Cardiac septum (tissue), 1 donor: ENCODE measurements at regions not wholly inside any gene's neighbourhood (a gene's known extent, or its start where the extent isn't known, plus 50 kb on each side); places are given as distances from the start of the nearest gene placed in this dataset.

Source experiments
- DNase-seq: peaks from one replicate; pipeline ENCODE4 v3.0.0-alpha.2; 2020; ENCODE audit warnings: low spot score
- intact Hi-C: fragments of 100-400 bp; cut with DNase I; formaldehyde crosslinking; loops from one replicate; pipeline ENCODE4 v1.14.0; 2022
- donor health status: DM: no; HTN: no; CAD: no.

DNA sequence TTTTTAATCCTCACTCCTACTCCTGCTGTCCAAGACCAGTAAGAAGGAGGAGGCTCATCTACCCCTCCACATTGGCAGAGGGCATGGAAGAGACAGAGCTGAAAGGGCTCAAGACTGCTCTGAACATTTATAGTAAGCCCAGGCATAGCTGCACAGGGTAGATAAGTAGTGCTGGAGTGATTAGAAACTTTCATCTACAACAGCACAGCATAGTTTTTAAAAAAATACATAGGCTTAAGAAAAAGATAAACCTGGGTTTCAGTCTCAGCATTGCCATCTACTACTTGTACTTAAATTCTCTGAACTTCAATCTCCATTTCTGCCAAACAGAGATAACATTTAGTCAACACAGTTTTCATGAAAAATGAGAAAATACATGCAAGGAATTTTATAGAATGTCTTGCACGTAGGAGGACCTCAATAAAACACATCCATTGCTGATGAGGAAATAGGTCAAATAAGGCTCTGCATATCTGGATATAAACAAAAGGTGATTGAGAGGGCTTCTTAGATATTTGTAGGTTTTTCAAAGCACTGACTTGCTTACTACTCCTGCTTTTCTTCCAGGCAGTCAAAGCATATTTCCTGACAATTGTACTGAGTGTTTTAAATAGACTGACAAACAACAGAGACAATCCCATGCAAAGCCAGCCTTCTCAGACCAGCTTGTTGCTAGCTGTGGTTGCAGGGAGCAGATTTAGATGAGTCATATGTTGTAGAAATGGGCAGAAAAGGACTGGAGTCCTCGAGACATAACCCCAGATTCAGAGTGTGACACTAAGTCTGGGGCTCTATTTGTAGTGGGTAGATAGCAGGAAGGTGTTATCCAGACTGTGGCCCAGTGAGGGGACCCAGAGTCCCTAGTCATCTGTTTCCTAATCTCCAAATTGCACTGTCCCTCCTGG is 107.4 kb upstream of the TAB2 start:
- intact Hi-C loops = no loop called here
- DNase-seq = no peak

DNA sequence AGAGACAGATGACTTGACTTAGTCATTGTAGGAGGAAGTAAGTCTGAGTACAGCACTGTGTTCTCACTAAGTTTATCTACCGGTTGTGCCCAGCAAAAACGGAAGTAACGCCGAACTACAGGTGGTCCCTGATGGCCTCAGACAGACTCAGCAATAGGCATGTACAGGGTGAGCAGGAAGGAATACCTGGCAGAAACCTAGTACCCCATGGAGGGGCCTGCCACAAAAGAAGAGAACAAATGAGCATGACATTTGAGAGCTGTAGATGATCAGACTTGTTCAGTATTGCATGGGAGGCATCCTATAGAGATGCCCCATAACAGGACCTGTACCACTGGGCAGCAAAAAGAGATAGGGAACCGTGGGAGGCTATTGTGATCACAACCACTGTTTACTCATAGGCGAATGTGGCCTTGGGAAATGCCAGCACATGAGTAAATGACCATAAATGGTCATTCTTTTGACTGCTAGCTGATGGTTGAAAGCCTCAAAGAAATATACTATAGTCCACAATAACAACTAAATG is 106.4 kb upstream of the TAB2 start:
- intact Hi-C loops = no loop called here
- no peak for DNase-seq

DNA sequence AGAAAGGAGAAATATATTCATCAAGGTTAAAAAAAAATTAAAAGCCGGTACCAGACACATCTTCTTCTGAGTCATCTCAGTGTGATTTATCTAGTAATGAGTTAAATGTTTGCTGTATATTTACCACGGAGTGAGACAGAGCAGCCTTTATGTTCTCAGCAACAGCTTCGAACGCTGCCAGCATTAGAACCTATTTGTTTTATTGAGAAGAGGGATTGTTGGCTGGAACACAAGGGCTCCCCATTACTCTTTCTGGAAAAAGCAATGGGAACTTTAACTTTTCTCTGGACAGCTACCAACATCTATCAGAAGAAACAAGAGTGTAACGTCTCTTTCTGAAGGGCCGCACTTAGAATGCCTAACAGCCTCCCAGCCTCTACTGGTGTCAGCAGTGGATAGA is 105.3 kb upstream of the TAB2 start:
- intact Hi-C loops = no loop called here
- no peak for DNase-seq

DNA sequence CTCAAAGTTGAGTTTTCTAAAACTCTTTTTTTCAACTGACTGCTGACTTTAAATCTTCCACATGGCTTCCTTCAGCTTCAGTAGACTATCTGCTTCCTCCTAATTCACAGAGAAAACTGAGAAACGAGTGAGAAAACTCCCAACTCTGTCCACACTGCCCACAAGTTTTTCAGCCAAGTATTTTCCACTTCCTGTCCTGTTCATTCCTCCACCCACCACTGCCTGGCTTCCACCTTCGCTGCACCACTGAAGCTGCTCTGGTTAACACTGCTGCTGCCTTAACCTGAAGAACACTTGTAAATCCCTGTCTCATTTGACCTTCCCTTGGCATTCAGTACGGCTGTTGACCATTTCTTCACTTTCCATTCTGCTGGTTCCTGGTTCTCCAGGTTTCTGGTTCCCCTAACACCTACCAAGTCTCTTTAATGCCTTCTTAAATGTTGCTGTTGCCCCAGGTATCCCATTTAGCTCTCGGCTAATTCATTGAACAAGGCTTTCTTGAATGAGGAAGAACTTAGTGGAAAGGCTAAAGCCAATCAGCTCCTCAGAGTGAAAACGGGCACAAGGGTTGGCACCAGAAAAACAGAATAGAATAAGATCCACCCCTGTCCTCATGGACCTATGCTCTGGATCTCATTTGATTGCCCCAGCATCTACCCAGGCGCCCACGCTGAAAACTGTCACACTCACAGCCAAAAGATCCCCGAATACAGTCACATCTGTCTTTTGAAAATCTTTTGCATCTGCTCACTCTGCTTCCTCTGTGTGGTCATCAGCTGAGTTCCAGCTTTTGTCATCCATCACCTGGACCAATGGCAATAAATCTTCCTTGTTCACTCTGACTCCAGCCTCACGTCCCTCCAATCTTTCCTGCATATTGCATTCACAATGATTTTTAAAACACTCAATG is 104.4 kb upstream of the TAB2 start:
- intact Hi-C loops = no loop called here
- DNase-seq = no peak

DNA sequence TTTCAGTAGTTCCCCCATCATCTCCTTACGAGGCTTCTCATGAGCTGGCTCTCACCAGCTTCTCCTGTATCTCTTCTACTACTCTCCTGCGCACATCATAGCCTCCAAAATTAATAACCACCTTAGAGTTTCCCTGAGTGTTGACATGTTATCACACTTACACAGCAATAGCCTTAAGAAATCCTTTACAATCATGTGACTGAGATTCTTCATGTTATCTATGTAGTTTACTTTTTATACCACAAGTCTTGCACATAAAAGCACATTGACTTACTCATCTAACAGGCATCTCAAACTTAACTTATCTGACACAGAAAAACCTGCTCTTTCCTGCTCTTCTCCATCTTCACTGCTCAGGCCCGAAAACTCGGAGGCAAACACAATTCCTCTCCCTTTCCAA is 103.7 kb upstream of the TAB2 start:
- no peak for DNase-seq
- intact Hi-C loops = no loop called here

DNA sequence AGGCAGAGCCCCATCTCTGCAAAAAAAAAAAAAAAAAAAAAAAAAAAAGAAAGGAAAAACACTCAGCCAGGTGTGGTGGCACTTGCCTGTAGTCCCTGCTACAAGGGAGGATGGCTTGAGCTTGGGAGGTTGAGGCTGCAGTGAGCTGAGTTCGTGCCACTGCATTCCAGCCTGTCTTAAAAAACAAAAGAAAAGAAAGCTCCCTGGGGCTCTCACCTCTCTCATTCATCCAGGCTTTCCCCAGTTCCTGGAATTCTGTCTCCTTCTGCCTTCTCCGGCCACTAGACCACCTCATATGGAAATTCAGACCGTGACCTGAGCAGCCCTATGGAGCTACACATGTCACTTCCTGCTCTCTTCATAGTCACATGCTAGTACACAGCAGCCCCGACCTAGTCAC is 101.1 kb upstream of the TAB2 start:
- DNase-seq = no peak
- intact Hi-C loops = no loop called here

DNA sequence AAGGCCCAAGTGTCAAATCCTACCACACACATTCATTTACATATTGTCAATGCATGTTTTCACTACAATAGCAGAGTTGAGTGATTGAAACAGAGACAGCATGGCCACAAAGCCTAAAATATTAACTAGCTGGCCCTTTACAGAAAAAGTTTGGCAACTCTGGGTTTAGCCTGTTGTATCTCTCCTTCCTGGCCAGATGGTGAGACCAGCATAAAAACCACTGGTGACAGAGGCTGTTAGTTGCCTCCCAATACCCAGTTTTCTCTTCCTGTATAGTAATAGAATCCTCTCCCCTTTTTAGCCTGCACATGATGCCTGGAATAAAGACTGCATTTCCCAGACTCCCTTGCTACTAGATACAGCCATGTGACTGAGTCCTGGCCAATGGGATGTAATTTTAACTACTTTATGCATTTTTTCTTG is 100.0 kb upstream of the TAB2 start:
- intact Hi-C loops = no loop called here
- no peak for DNase-seq

DNA sequence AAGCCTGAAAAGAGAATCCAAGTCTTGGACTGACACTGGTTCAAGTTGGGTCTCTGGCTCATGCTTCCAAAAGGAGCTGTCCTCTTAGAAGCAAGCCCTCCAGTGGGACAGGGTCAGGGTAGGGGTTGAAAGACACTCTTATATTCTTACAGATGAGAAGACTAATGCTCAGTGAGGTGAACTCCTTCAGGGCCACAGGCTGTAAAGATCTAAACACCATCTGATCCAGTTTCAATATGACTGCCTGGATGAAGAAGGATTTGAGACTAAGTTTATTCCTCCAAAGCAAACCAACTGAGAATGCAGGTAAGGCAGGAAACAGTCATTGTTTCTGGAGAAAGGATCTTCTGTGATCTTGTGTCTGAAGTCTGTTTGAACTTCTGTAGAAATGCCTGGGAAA is 99.0 kb upstream of the TAB2 start:
- DNase-seq = no peak

DNA sequence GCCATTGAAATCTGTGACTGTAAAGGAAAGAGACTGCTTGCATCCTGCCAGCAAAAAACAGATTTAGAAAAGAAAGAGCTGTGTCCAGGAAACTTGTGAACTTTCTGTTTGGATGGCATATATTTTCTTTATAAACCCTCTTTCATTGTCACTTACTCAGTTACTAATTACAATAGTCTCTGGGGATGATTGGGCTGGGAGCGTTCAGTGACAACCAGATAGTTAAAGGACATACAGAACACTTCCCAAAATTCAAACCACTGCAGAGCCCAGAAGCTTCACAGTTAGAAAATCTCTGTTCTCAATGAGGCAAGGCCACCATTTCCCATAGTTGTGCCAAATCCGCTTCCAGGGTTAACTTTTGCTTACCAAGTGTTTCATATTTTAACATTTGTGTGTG is 98.6 kb upstream of the TAB2 start:
- intact Hi-C loops = no loop called here
- no peak for DNase-seq

More for the DNA sequence above, 99.0 kb upstream of the TAB2 start:
- intact Hi-C loops = no loop called here

DNA sequence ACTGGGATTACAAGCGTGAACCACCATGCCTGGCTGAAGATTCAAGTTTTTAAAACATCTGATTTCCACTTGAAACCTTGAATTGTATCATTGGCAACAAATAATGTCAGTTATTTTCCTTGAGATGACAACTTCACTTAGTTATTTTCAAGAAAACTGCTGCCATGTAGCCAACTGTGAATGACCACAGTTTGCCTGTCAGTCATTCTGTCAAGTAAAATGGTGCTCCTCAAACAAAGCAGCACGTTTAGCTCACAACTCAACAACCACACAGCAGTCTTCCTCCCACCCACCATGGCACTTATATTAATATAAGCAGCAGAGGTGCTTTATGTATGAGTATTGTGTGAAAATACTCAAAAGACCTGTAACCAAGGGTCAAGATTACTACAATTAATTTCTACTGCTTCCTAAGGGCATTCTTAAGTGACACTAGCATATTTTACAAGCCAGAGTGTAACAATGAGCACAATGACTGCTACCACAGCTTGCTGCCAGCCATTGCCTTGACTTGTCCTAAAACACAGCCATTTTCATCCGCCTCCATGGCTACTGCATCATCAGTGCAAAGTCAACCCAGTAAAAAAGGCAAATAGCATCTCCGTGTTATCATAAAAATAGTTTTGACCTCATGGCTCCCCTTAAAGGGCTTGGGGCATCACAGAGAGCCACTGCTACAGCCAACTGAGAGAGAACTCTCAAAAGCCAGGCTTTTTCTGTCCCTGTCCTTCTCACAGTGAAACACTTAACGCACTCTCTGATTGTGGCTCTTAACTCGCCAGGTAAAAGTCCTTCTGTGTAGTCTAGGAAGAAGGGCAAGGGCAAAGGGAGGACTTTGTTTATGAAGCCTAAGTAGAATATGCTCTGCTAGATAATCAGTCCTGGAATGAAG is 96.4 kb upstream of the TAB2 start:
- intact Hi-C loops = no loop called here
- DNase-seq = peak; percentile 31

DNA sequence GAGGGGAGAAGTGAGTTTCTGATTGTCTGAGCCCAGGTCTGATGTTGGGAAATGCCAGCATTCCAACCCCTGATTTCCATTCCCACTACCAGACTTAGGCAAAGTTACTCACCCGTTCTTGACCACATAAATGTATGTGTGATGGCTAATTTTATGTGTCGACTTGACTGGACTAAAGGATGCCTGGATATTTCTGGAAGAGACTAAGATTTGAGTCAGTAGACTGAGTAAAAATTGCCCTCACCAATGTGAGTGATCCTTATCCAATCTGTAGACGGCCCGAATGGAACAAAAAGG is 95.8 kb upstream of the TAB2 start:
- intact Hi-C loops = no loop called here
- DNase-seq = no peak

DNA sequence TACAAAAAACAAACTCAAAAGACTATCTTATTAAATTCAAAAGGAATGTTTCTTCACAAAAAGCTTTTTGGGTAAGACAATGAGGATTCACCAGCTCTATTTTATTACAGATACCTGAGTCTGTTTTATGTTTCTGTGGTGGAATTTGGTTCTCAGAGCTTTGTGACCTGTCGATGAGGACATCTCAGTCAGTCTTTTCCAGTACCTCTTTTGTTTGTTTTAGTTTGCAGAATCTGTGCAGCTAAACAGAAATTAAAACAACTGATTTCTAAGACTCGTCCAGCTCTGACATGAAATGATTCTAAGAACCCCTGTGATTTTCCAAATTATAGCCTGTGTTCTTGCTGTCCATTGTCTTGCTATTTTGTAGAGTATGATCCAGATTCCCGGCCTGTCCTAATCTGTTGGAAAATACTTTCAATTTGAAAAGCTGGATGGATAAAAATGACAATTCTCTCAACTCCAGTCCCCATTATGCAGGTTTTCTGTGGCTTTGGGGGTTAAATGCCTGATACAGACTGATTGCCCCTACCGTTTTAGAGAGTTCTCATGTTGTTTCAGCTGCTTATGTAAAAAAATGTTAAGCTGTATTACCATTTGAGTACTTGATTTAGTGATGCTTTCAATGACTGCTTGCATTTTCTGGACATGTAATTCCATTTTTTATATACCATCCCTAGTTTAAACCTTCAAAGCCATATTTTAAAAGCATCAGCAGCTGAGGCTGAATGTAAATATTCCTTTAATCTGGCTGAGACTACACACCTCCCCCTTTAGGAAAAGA is 94.2 kb upstream of the TAB2 start:
- DNase-seq = no peak
- intact Hi-C loops = no loop called here

DNA sequence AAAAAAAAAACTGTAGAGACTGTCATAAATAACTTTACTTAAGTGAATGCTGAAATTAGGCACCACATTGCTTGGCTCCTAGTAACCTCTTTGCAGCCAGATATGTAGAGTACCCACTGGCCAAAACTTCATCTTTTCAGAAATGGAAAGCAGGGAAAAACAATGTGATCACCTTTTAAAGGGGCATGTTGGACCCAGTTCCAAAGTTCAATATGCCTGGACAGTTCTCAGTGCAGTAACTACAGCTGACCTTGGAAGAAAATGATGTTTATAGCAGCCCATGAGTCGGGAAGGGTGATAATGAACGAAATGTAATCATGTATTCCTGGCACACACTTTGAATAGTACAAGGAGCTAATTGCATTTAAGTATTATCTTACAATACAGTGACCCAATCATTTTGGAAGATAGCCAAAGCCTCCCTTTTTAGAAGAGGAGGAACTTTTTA is 93.6 kb upstream of the TAB2 start:
- no peak for DNase-seq
- intact Hi-C loops = no loop called here

DNA sequence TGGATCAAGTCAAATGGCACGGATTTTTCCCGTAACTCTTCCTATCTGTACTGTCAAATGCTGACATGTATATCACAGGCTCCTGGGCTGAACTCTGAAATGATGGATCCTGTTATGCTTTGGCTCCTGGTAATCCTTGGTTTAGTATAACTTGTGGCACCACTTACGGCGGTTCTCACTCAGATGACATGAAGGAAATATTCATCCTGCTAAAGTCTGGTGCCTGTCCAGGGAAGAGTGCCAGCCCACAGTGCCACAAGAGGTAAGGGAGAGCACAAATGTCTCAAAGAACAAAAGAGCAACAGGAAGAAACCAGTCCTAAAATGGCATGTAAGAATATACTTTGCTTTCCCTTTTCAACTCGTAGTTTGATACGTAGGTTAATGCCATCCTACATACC is 93.1 kb upstream of the TAB2 start:
- intact Hi-C loops = no loop called here
- DNase-seq = peak; percentile 29

DNA sequence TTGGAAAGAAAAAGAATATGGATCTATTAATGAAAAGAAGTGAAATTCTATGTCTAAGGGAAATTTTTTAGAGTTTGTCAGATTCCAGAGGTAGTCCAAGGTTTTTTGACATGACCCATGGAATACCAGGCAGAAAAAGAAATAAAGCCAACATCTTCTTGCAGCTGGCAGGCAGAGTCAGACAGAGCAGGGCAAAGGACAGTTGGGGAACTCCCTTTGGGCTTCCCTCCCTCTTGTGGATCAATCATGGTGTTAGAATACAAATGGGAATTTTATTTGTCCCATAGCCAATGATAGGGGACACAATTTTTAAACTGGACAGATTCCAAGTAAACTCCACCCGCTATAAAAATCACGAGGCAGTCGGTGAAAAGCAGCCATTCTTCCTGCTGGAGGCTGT is 92.1 kb upstream of the TAB2 start:
- DNase-seq = peak; percentile 10
- intact Hi-C loops = no loop called here

DNA sequence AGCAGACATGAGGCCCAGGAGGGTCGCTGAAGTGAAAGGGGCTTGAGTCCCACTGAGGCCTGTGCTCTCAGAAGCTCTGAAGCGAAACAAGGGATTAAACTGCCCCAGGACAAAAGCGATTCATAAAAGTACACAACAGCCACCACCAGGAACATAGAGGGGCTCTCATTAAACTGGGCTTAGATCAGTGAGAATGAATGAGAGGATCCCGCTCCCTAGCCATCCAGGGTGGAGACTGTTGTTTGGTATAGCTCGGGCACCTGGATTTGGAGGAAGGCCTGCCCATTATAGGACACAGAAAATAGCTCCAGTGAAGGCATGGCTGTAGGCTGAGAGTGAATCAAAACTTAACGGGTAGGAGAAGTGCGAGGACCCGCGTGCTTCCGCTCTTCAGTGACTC is 91.6 kb upstream of the TAB2 start:
- peak; percentile 20 for DNase-seq
- intact Hi-C loops = no loop called here

DNA sequence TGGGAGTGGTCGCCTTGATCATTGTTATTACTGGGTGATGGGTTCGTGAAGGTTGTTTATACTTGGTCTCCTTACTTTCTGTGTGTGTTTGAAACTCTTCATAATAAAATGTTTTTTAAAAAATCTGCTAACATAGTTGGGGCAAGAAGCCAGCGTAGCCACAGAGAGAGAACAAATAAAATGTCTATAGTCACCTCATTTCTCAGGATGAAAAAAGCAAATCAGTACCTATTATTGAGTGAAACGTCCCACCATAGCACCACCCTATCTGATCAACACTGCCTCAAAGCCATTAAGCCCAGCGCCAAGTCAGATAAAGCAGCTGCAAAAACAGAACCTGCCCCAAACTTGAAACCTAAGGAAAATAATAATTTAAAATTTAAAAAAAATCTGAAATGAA is 89.7 kb upstream of the TAB2 start:
- intact Hi-C loops = no loop called here
- no peak for DNase-seq

DNA sequence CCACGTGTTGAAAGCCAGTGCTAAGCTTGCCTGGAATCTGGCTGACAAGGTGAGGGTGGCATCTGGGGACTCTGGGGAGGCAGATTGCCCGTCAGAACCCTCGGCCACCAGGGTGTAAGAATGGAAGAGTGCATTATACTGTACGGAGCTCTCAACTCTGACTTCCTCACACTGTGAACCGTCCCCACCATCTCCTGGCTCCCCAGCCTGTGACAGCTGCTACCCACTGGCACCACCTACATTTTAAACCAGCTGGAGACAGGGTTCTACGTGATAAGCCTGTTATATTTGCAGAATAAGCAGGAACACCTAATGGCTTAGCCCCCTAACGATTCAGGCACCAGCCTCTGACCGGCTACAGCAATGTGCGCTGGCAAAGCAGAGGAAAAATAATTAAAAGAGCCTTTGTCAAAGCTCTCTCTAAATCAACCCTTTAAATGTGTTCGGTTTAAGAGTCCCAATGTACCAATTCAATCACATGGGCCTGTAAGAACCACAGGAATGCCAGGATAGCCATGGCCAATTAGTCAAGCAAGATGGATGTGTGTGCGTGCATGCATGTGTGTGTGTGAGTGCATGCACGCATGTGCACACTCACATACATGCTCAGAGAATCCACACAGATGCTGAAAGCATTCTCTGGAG is 89.1 kb upstream of the TAB2 start:
- intact Hi-C loops = no loop called here

More for the DNA sequence above, 89.1 kb upstream of the TAB2 start:
- DNase-seq = peak; percentile 14
